ENCODE measurements at regions not wholly inside any gene's neighbourhood (a gene's known extent, or its start where the extent isn't known, plus 50 kb on each side); places are given as distances from the start of the nearest gene placed in this dataset.

DNA sequence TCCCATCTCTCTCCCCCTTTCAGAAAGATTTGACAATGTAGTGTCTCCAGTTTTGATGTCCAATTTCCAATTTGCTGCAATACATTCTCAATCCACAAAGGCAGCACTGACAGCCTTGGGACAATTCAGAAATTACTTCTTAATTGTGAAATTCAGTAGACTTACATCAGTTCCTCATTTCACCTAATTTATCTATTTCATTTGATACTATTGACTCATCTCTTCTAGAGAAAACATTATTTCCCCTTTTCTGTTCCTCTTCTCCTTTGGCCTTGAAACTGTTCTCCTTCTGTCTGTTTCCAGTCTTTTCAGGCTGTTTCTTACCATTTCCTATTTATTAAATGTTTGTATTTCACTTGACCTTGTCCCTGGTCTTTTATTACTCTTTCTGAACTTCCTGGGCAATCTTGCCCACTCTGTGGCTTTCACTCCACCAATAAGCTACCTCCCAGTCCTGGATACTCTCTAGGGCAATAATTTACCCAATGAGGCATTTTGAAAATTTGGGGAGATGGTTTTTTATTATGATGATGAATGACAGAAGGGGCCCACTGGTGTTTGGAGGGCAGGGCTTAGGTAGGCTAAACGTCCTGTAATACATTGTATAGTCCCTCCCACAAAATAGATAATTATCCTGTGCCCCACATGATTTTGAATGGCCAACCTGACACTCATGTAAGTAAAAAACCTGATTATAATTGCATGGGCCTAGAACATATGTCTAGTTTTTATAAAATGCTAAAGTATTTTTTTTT is 498.0 kb upstream of the BOD1L1 start:
- DNase-seq (no peak), ATAC-seq (no peak)
- Histone ChIP-seq H3K9me3 (no peaks in the 10 kb centered on the region), H3K27me3 (ENCODE audit: insufficient read depth in 3 of 3, low read length in 2 of 3) (no peaks in the 10 kb centered on the region), H3K4me3 (no peak overlapping the region), H3K36me3 (ENCODE audit: insufficient read depth in 1 of 2, low read depth in 1 of 2) (no peaks in the 10 kb centered on the region), H3K27ac (no peak overlapping the region), H3K4me1 (no peaks in the 10 kb centered on the region)
- intact Hi-C loops (cut with DNase I): no loop called here
- TF ChIP-seq, protein P1, sequence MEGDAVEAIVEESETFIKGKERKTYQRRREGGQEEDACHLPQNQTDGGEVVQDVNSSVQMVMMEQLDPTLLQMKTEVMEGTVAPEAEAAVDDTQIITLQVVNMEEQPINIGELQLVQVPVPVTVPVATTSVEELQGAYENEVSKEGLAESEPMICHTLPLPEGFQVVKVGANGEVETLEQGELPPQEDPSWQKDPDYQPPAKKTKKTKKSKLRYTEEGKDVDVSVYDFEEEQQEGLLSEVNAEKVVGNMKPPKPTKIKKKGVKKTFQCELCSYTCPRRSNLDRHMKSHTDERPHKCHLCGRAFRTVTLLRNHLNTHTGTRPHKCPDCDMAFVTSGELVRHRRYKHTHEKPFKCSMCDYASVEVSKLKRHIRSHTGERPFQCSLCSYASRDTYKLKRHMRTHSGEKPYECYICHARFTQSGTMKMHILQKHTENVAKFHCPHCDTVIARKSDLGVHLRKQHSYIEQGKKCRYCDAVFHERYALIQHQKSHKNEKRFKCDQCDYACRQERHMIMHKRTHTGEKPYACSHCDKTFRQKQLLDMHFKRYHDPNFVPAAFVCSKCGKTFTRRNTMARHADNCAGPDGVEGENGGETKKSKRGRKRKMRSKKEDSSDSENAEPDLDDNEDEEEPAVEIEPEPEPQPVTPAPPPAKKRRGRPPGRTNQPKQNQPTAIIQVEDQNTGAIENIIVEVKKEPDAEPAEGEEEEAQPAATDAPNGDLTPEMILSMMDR (IDR thresholded peaks at IDR 0.05): no peak
- WGBS, 3 donors: 19 to 45% (median 21%) methylated on average over 1 of the region's 1 CpG

DNA sequence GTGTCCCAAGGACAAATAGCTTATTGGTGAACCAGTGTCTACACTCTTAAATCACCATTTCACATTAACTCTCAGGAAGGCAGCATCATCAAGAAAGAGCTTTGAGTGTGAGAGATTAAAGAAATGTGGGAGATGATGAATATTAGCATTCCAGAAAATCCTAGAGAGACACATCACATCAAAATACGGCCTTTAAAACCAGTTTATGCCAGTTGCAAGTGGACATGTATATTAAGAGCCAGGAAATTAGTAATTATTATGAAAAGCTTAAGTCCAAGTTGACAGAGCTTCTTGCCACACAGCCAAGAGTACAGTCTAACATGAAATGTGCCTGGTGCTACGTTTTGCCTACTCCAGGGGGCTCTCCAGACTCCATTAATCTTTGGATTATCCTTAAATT is 503.0 kb upstream of the BOD1L1 start:
- no peak overlapping the region for H3K27ac ChIP-seq
- H3K4me3 ChIP-seq: no peak overlapping the region
- TF ChIP-seq, protein P1 (IDR thresholded peaks at IDR 0.05): no peak
- no peaks in the 10 kb centered on the region for H3K9me3 ChIP-seq
- no peaks in the 10 kb centered on the region for H3K4me1 ChIP-seq
- intact Hi-C loops (cut with DNase I): no loop called here
- DNase-seq: no peak
- H3K27me3 ChIP-seq (ENCODE audit: insufficient read depth in 3 of 3, low read length in 2 of 3): no peaks in the 10 kb centered on the region
- WGBS, 3 donors: 30 to 46% (median 38%) methylated on average over 2 of the region's 2 CpGs
- no peaks in the 10 kb centered on the region for H3K36me3 ChIP-seq (ENCODE audit: insufficient read depth in 1 of 2, low read depth in 1 of 2)
- no peak for ATAC-seq

DNA sequence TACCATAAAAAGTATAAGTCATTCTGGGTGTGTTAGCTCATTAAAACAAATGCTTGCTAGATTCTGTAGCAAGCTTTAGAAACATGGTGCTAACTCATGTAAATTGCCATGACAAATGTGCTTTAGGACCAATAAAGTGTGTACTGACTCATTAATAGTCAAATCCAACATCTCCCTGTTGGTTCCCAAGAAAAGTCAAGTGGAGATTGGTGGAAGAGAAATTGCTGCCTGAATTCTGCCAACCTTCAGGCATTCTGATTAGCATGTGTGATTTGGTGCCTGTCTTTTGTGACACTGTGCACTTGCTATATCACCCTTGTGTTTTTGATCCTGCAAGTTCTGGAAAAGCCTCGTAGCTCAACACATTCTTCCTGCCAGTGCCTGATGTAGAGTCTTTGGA is 503.8 kb upstream of the BOD1L1 start:
- 23 to 38% (median 33%) methylated on average over 1 of the region's 1 CpG for whole genome bisulfite sequencing, 3 donors
- H3K36me3 ChIP-seq (ENCODE audit: insufficient read depth in 1 of 2, low read depth in 1 of 2): no peaks in the 10 kb centered on the region
- no peak overlapping the region for H3K27ac ChIP-seq
- TF ChIP-seq, protein P1 (IDR thresholded peaks at IDR 0.05): no peak
- no peak overlapping the region for H3K4me3 ChIP-seq
- intact Hi-C loops (cut with DNase I): no loop called here
- H3K27me3 ChIP-seq (ENCODE audit: insufficient read depth in 3 of 3, low read length in 2 of 3): no peaks in the 10 kb centered on the region
- no peaks in the 10 kb centered on the region for H3K9me3 ChIP-seq
- ATAC-seq (no peak), DNase-seq (no peak)
- no peaks in the 10 kb centered on the region for H3K4me1 ChIP-seq

DNA sequence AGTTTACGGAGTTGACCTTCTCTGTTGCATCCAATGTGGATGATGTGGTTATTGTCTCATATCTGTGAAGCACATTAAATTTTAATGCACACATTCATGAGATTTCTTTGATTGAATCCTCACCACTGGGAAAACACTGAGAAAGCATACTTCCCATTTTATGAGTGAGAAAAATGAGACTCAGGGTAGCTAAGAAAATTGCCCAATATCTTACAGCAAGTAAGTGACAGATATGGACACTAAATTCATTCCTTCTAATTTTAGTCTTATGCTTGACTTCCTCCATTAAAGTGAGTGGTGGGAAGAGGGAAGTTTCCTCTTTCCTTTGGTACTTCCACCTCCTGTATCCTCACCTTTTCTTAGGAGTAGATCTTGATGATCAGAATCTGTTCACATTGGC is 504.8 kb upstream of the BOD1L1 start:
- DNase-seq (no peak), ATAC-seq (no peak)
- H3K36me3 ChIP-seq (ENCODE audit: insufficient read depth in 1 of 2, low read depth in 1 of 2): no peaks in the 10 kb centered on the region
- H3K27ac ChIP-seq: no peak overlapping the region
- H3K4me1 ChIP-seq: no peaks in the 10 kb centered on the region
- H3K9me3 ChIP-seq: no peaks in the 10 kb centered on the region
- no peak overlapping the region for H3K4me3 ChIP-seq
- intact Hi-C loops (cut with DNase I): no loop called here
- H3K27me3 ChIP-seq (ENCODE audit: insufficient read depth in 3 of 3, low read length in 2 of 3): no peaks in the 10 kb centered on the region
- TF ChIP-seq, protein P1 (IDR thresholded peaks at IDR 0.05): no peak
- WGBS, 3 donors: 91 to 94% (median 94%) methylated on average over 1 of the region's 1 CpG

DNA sequence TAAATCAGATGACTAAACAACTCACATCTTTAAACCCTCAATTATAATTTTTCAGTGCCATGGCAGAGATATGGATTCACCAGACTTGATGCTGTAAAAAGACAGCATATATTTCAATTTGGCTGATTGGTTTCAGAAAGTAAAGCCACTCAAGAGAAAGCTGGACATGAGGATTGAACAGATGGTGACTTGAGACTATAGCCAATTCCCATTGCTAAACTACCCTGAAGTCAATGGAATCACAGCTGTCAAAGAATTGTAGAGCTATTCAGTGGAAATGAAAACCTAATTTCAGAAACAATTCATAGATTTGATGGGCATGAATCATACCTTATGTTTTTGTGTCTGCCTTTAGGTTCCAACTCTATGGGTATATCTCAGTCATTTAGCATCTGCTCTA is 510.6 kb upstream of the BOD1L1 start:
- DNase-seq (no peak), ATAC-seq (no peak)
- H3K27ac ChIP-seq: no peak overlapping the region
- H3K9me3 ChIP-seq: no peaks in the 10 kb centered on the region
- intact Hi-C loops (cut with DNase I): no loop called here
- TF ChIP-seq, protein P1 (IDR thresholded peaks at IDR 0.05): no peak
- no peaks in the 10 kb centered on the region for H3K36me3 ChIP-seq (ENCODE audit: insufficient read depth in 1 of 2, low read depth in 1 of 2)
- no peak overlapping the region for H3K4me3 ChIP-seq
- H3K27me3 ChIP-seq (ENCODE audit: insufficient read depth in 3 of 3, low read length in 2 of 3): no peaks in the 10 kb centered on the region
- H3K4me1 ChIP-seq: no peaks in the 10 kb centered on the region
